Panc1 (cell line): ENCODE measurements at regions not wholly inside any gene's neighbourhood (a gene's known extent, or its start where the extent isn't known, plus 50 kb on each side); places are given as distances from the start of the nearest gene placed in this dataset.

Experiments
- ATAC-seq: fragments of 200-7000 bp; cut with Tn5 transposase; 2 replicates; pipeline ENCODE4 v1.9.1; 2020; ENCODE audit warnings: mild to moderate bottlenecking, moderate library complexity
- BruUV-seq: library from RNA; stranded (reverse); fragments of 400-500 nt; replicated peaks from 2 replicates; lab custom pipeline; 2021; lab: Mats Ljungman, UMichigan
- CTCF ChIA-PET: fragments of 300-600 bp; sonication (Branson Sonifier 250); formaldehyde crosslinking; loops from one replicate; lab custom pipeline; 2022; ENCODE audit warnings: antibody characterized with exemption; lab: Charles Lee
- POLR2A ChIA-PET: fragments of 300-600 bp; sonication (Branson Sonifier 250); formaldehyde crosslinking; loops from one replicate; lab custom pipeline; 2022; ENCODE audit warnings: antibody characterized with exemption; lab: Charles Lee
- DNase-seq: peaks from one replicate; pipeline ENCODE4 v3.0.0-alpha.2; 2010; ENCODE audit warnings: low read depth, low spot score
- H3K27ac ChIP-seq: 2 replicates; pipeline ENCODE4 v1.5.1; 2011; ENCODE audit warnings: mild to moderate bottlenecking, low read length, inconsistent platforms
- H3K27me3 ChIP-seq: fragments of 200-500 bp; sonication (Bioruptor generic); 2 replicates; pipeline ENCODE4 v1.6.0; 2014; ENCODE audit warnings: low read length, inconsistent platforms; ENCODE audit not compliant: control insufficient read depth, insufficient read depth
- H3K36me3 ChIP-seq: fragments of 200-500 bp; sonication (Bioruptor generic); 2 replicates; pipeline ENCODE4 v1.5.1; 2014; ENCODE audit warnings: inconsistent platforms, mild to moderate bottlenecking, low read length, moderate library complexity; ENCODE audit not compliant: control insufficient read depth, insufficient read depth
- H3K4me1 ChIP-seq: 2 replicates; pipeline ENCODE4 v1.5.1; 2011; ENCODE audit warnings: inconsistent platforms, mild to moderate bottlenecking, low read length, moderate library complexity; ENCODE audit not compliant: control insufficient read depth, insufficient read depth
- H3K4me3 ChIP-seq, 2 experiments: 2 replicates each; pipeline ENCODE4 v1.5.1; 2011 to 2012; ENCODE audit warnings: low read depth in 2 of 2, low read length in 2 of 2, mild to moderate bottlenecking in 2 of 2, inconsistent platforms in 1 of 2, moderate library complexity in 1 of 2
- H3K9me3 ChIP-seq: fragments of 200-500 bp; sonication (Bioruptor generic); 2 replicates; pipeline ENCODE4 v1.5.1; 2014; ENCODE audit warnings: low read depth, mild to moderate bottlenecking, inconsistent platforms, low read length, moderate library complexity; ENCODE audit not compliant: control insufficient read depth, insufficient read depth
- POLR2AphosphoS5 ChIP-seq: IDR thresholded peaks from 2 replicates; pipeline ENCODE4 v1.6.1; 2012; ENCODE audit warnings: mild to moderate bottlenecking, low read depth, low read length, moderate library complexity
- SIN3A ChIP-seq: IDR thresholded peaks from 2 replicates; pipeline ENCODE4 v1.6.1; 2012; ENCODE audit warnings: low read depth, mild to moderate bottlenecking, low read length, moderate library complexity, borderline replicate concordance; ENCODE audit not compliant: insufficient read depth
- TCF7L2 ChIP-seq: IDR thresholded peaks from 2 replicates; pipeline ENCODE4 v1.6.1; 2011; ENCODE audit warnings: mild to moderate bottlenecking, low read depth, low read length, inconsistent platforms
- in situ Hi-C: cut with HindIII; loops from 2 replicates; pipeline ENCODE4 v1.10.0; 2016; ENCODE audit warnings: low sequenced_read_pairs, low pct_unique_long_range_greater_than_20kb
- intact Hi-C: fragments of 100-400 bp; cut with micrococcal nuclease; formaldehyde crosslinking; loops from one replicate; pipeline ENCODE4 v1.10.0; 2022; ENCODE audit not compliant: unreplicated experiment
- TF ChIP-seq, protein P1 (sequence below), 2 experiments: IDR thresholded peaks; 2 replicates each; pipeline ENCODE4 v1.6.1; 2011 to 2012; ENCODE audit warnings: low read depth in 2 of 2, control low read depth in 1 of 2, low read length in 1 of 2, mild to moderate bottlenecking in 1 of 2, moderate library complexity in 1 of 2; ENCODE audit not compliant: insufficient read depth in 1 of 2
- TF ChIP-seq, protein P2 (sequence below): fragments of 450-650 bp; IDR thresholded peaks from 2 replicates; pipeline ENCODE4 v1.5.1; 2017; ENCODE audit warnings: mild to moderate bottlenecking

DNA sequence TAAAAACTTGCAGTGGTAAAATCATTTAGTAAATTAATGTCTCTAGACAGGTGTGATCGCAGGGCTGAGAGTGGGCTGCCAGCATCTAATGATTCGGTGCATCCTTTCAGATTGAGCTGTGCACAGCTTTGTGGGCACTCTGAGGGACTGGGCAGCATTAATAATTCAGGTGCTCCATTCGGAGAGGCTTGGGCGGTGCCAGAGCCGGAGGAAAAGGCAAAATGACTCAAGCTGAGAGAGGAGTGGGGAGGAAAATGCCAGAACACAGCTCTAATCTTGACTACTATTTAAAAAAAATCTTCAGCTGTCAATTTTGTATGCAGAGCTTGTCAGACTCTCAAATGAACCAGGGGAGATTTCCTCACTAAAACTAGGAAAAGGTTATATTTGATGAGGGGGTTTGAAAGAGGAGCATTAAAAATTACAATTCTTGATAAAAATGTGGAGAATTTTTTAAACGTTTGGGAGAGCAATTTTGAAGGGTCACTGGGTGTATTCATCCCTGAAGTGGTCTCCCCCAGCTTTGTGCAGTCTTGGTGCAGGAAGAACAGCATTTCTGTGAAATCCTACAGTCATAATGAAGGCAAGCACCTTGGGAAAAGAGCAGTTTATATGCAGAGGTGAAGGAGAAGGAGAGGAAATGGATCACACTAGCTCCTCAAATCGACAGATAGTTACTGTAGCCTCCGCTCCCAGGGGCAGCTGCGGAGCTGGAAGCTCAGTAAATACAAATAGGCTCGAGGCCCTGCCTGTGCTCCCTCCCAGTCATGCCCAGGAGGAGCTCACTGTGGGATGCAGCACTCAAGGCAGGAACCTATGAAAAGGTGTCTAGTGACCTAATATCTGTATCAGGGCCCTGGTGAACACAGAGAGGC lies 535.4 kb upstream of the RAB6C start:
- no peaks in the 10 kb centered on the region for H3K36me3 ChIP-seq
- H3K27ac ChIP-seq: no peak overlapping the region
- intact Hi-C loops (no loop called here), in situ Hi-C loops (no loop called here)
- POLR2A ChIA-PET: no interaction called here
- TF ChIP-seq POLR2AphosphoS5 (no peak), TCF7L2 (no peak), SIN3A (no peak)
- TF ChIP-seq, protein P1, sequence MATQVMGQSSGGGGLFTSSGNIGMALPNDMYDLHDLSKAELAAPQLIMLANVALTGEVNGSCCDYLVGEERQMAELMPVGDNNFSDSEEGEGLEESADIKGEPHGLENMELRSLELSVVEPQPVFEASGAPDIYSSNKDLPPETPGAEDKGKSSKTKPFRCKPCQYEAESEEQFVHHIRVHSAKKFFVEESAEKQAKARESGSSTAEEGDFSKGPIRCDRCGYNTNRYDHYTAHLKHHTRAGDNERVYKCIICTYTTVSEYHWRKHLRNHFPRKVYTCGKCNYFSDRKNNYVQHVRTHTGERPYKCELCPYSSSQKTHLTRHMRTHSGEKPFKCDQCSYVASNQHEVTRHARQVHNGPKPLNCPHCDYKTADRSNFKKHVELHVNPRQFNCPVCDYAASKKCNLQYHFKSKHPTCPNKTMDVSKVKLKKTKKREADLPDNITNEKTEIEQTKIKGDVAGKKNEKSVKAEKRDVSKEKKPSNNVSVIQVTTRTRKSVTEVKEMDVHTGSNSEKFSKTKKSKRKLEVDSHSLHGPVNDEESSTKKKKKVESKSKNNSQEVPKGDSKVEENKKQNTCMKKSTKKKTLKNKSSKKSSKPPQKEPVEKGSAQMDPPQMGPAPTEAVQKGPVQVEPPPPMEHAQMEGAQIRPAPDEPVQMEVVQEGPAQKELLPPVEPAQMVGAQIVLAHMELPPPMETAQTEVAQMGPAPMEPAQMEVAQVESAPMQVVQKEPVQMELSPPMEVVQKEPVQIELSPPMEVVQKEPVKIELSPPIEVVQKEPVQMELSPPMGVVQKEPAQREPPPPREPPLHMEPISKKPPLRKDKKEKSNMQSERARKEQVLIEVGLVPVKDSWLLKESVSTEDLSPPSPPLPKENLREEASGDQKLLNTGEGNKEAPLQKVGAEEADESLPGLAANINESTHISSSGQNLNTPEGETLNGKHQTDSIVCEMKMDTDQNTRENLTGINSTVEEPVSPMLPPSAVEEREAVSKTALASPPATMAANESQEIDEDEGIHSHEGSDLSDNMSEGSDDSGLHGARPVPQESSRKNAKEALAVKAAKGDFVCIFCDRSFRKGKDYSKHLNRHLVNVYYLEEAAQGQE (IDR thresholded peaks at IDR 0.05; ENCODE audit: insufficient read depth in 1 of 2, low read depth in 2 of 2, low read length in 1 of 2): no peak
- TF ChIP-seq, protein P2, sequence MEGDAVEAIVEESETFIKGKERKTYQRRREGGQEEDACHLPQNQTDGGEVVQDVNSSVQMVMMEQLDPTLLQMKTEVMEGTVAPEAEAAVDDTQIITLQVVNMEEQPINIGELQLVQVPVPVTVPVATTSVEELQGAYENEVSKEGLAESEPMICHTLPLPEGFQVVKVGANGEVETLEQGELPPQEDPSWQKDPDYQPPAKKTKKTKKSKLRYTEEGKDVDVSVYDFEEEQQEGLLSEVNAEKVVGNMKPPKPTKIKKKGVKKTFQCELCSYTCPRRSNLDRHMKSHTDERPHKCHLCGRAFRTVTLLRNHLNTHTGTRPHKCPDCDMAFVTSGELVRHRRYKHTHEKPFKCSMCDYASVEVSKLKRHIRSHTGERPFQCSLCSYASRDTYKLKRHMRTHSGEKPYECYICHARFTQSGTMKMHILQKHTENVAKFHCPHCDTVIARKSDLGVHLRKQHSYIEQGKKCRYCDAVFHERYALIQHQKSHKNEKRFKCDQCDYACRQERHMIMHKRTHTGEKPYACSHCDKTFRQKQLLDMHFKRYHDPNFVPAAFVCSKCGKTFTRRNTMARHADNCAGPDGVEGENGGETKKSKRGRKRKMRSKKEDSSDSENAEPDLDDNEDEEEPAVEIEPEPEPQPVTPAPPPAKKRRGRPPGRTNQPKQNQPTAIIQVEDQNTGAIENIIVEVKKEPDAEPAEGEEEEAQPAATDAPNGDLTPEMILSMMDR: no peak
- CTCF ChIA-PET: no interaction called here
- BruUV-seq: no TSS peak
- H3K9me3 ChIP-seq: no peaks in the 10 kb centered on the region
- H3K4me3 ChIP-seq: no peak overlapping the region
- no peaks in the 10 kb centered on the region; the same call in 1 of the 2 replicates for H3K27me3 ChIP-seq
- no peaks in the 10 kb centered on the region for H3K4me1 ChIP-seq
- no peak for DNase-seq
- ATAC-seq: no peak

DNA sequence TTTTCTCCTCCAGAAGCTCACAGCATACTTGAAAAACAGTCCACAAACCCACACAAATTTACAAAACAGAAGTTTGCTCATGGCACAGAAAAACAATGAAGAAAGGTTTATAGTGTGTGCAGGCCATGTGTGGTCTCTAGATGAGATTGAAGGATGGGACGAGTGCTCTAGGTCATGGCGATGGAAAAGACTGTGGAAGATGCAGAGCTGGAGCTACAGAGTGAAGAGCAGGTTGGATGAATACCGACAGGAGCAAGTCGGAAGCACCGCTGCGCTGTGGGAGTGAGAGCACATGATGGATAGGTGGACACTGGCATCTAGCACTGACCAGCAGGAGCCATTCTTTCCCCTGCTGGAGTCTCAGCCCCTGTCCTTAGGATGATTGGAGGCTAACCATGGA lies 534.7 kb upstream of the RAB6C start:
- Histone ChIP-seq H3K27ac (no peak overlapping the region), H3K9me3 (no peaks in the 10 kb centered on the region), H3K4me3 (no peak overlapping the region), H3K27me3 (no peaks in the 10 kb centered on the region; the same call in 1 of the 2 replicates), H3K36me3 (no peaks in the 10 kb centered on the region), H3K4me1 (no peaks in the 10 kb centered on the region)
- TF ChIP-seq TCF7L2: no peak
- TF ChIP-seq POLR2AphosphoS5: no peak
- TF ChIP-seq SIN3A: no peak
- TF ChIP-seq, protein P1 (IDR thresholded peaks at IDR 0.05; ENCODE audit: insufficient read depth in 1 of 2, low read depth in 2 of 2, low read length in 1 of 2): no peak
- TF ChIP-seq, protein P2: no peak
- intact Hi-C loops (no loop called here), in situ Hi-C loops (no loop called here)
- DNase-seq (no peak), ATAC-seq (no peak)
- CTCF ChIA-PET: no interaction called here
- BruUV-seq: no TSS peak
- POLR2A ChIA-PET: no interaction called here
